GM23248 (cell line): ENCODE measurements at regions not wholly inside any gene's neighbourhood (a gene's known extent, or its start where the extent isn't known, plus 50 kb on each side); places are given as distances from the start of the nearest gene placed in this dataset.

ENCODE experiments used
- DNase-seq: peaks from one replicate; pipeline ENCODE4 v3.0.0-alpha.2; 2015
- H2AFZ ChIP-seq: fragments of 200-600 bp; sonication (generic); 2 replicates; pipeline ENCODE4 v1.6.1; 2016; ENCODE audit warnings: antibody characterized with exemption
- H3F3A ChIP-seq: fragments of 200-600 bp; sonication (generic); 2 replicates; pipeline ENCODE4 v1.6.1; 2016; ENCODE audit warnings: mild to moderate bottlenecking, antibody characterized with exemption, mixed run types; ENCODE audit not compliant: insufficient read depth
- H3K27ac ChIP-seq: fragments of 200-600 bp; sonication (generic); 2 replicates; pipeline ENCODE4 v1.5.1; 2016; ENCODE audit warnings: mild to moderate bottlenecking
- H3K27me3 ChIP-seq: fragments of 200-600 bp; sonication (generic); replicated peaks from 2 replicates; pipeline ENCODE4 v1.6.1; 2016; ENCODE audit warnings: mild to moderate bottlenecking; ENCODE audit not compliant: insufficient read depth
- H3K36me3 ChIP-seq: fragments of 200-600 bp; sonication (generic); 2 replicates; pipeline ENCODE4 v1.6.1; 2016; ENCODE audit warnings: low read depth, mild to moderate bottlenecking
- H3K4me1 ChIP-seq: fragments of 200-600 bp; sonication (generic); 2 replicates; pipeline ENCODE4 v1.6.1; 2016; ENCODE audit warnings: mild to moderate bottlenecking; ENCODE audit not compliant: insufficient read depth
- H3K4me2 ChIP-seq: fragments of 200-600 bp; sonication (generic); one replicate; pipeline ENCODE4 v1.6.1; 2016; ENCODE audit warnings: mild to moderate bottlenecking; ENCODE audit not compliant: unreplicated experiment
- H3K4me3 ChIP-seq: fragments of 200-600 bp; sonication (generic); 2 replicates; pipeline ENCODE4 v1.5.1; 2016; ENCODE audit warnings: mild to moderate bottlenecking
- H3K79me2 ChIP-seq: fragments of 200-600 bp; sonication (generic); 2 replicates; pipeline ENCODE4 v1.6.1; 2016; ENCODE audit warnings: mild to moderate bottlenecking; ENCODE audit not compliant: insufficient read depth
- H3K9ac ChIP-seq: fragments of 200-600 bp; sonication (generic); 2 replicates; pipeline ENCODE4 v1.6.1; 2016; ENCODE audit warnings: mild to moderate bottlenecking
- H3K9me2 ChIP-seq: fragments of 200-600 bp; sonication (generic); 2 replicates; pipeline ENCODE4 v1.6.1; 2016; ENCODE audit warnings: mixed run types, mild to moderate bottlenecking, moderate library complexity; ENCODE audit not compliant: insufficient read depth
- H3K9me3 ChIP-seq: fragments of 200-600 bp; sonication (generic); one replicate; pipeline ENCODE4 v1.6.1; 2017; ENCODE audit warnings: low read depth
- H4K20me1 ChIP-seq: fragments of 200-600 bp; sonication (generic); 2 replicates; pipeline ENCODE4 v1.6.0; 2016; ENCODE audit not compliant: insufficient read depth
- EZH2 ChIP-seq: fragments of 200-600 bp; sonication (generic); IDR thresholded peaks from 2 replicates; pipeline ENCODE4 v1.6.1; 2018; ENCODE audit warnings: antibody characterized with exemption, mild to moderate bottlenecking; ENCODE audit not compliant: insufficient read depth, poor library complexity, severe bottlenecking
- EZH2phosphoT487 ChIP-seq: fragments of 200-600 bp; sonication (generic); IDR thresholded peaks from 2 replicates; pipeline ENCODE4 v1.6.1; 2018; ENCODE audit warnings: antibody characterized with exemption, moderate library complexity, mild to moderate bottlenecking, low read depth; ENCODE audit not compliant: insufficient read depth
- WGBS, 2 experiments: methylation state at CpG; one replicate each; pipeline ENCODE4 v1.1.6; 2015 to 2017; ENCODE audit warnings: low lambda C conversion rate in 2 of 2, low coverage in 1 of 2; ENCODE audit errors: missing lambda C conversion rate in 2 of 2; 5-methylcytosine and 5-hydroxymethylcytosine counted together
- in situ Hi-C: fragments of 300-500 bp; cut with MboI; formaldehyde crosslinking; loops from 2 replicates; pipeline ENCODE4 v1.15.0; 2020

DNA sequence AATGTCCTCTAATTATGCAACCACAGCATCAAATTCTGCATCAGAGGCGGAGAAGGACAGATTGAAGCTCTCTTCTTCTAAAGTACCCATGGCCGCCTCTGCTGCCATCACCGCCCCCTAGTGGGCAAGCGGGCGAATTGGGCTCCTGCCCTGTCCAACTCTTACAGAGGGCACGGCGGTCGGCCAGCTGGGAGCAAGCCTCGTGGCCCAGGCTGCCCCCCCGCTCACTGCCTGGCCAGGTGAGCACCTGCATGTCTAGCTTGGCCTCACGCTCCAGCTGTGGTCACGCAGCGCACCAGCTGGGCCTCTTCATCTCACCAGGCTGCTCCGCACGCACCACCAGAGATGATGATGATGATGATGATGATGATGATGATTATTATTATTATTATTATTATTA is 146.1 kb upstream of the TOM1L1 start:
- Histone ChIP-seq H3K79me2 (no peaks in the 10 kb centered on the region), H3F3A (no peaks in the 10 kb centered on the region), H4K20me1 (no peaks in the 10 kb centered on the region), H3K4me2 (no peak overlapping the region), H3K9ac (no peak overlapping the region), H3K9me2 (no peaks in the 10 kb centered on the region), H3K9me3 (no peaks in the 10 kb centered on the region), H3K4me3 (no peak overlapping the region), H3K36me3 (no peaks in the 10 kb centered on the region), H2AFZ (no peak overlapping the region), H3K27ac (no peak overlapping the region), H3K4me1 (no peaks in the 10 kb centered on the region), H3K27me3 (no peaks in the 10 kb centered on the region)
- TF ChIP-seq EZH2phosphoT487 (no peak), EZH2 (no peak)
- in situ Hi-C loops, result no loop called here
- no peak for DNase-seq
- WGBS, 2 experiments, result 40 to 56% methylated on average over 5 to 10 of the region's 15 CpGs

DNA sequence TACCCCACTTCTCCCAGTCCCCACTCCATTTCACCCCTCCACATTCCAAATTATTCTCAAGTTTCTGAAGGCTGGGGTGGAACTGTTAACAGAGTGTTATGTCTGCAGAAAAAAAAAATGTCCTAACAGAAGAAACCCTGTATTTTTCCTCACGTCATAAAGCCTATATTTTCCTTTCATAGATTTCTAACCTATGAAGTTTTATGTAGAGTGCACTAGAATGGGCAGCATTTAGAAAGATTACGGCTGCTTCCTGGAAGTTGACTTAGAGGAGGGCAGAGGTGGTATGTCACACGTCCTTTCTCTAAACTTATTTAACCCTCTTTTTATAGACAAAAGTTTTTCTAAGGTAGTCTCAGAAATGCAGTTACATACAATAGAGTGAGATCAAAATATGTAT is 139.8 kb upstream of the TOM1L1 start:
- Histone ChIP-seq H3K4me3 (no peak overlapping the region), H3K27ac (no peak overlapping the region), H3K9me2 (no peaks in the 10 kb centered on the region), H3K27me3 (no peaks in the 10 kb centered on the region), H3K79me2 (no peaks in the 10 kb centered on the region), H3K4me1 (no peaks in the 10 kb centered on the region), H3K9me3 (no peaks in the 10 kb centered on the region), H4K20me1 (no peaks in the 10 kb centered on the region), H3K4me2 (no peak overlapping the region), H3K9ac (no peak overlapping the region), H3F3A (no peaks in the 10 kb centered on the region), H3K36me3 (no peaks in the 10 kb centered on the region), H2AFZ (no peak overlapping the region)
- in situ Hi-C loops, result no loop called here
- WGBS, 2 experiments, result 11 to 13% methylated on average over 3 of the region's 3 CpGs
- DNase-seq, result no peak
- TF ChIP-seq EZH2phosphoT487 (no peak), EZH2 (no peak)

DNA sequence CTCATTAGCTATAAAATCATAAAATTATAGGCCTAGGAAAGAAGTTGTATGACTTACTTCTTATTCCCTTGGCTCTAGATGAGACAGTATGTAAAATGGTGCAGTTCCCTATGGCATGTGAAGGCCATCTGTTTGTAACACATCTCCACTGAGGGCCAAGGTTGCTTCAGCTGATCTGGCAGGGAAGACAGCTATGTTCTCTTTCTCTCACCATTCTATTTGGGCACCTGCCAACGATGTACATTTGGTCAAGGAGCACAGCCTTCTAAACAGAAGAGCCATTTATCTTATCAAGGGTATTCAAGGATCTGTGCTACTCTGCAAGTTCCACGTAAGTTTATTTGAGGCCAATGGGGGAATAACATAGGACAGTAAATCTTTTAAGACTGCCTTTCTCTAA is 129.8 kb upstream of the TOM1L1 start:
- Histone ChIP-seq H3K4me3 (no peak overlapping the region), H3K9me3 (no peaks in the 10 kb centered on the region), H3K9me2 (no peaks in the 10 kb centered on the region), H3K4me2 (no peak overlapping the region), H2AFZ (no peak overlapping the region), H3K36me3 (no peaks in the 10 kb centered on the region), H3F3A (no peaks in the 10 kb centered on the region), H3K27me3 (no peaks in the 10 kb centered on the region), H3K79me2 (no peaks in the 10 kb centered on the region), H4K20me1 (no peaks in the 10 kb centered on the region), H3K9ac (no peak overlapping the region), H3K4me1 (no peaks in the 10 kb centered on the region), H3K27ac (no peak overlapping the region)
- TF ChIP-seq EZH2, result no peak
- TF ChIP-seq EZH2phosphoT487, result no peak
- WGBS, 2 experiments, result 4 to 8% methylated on average over 2 of the region's 2 CpGs
- in situ Hi-C loops, result no loop called here
- DNase-seq, result no peak

DNA sequence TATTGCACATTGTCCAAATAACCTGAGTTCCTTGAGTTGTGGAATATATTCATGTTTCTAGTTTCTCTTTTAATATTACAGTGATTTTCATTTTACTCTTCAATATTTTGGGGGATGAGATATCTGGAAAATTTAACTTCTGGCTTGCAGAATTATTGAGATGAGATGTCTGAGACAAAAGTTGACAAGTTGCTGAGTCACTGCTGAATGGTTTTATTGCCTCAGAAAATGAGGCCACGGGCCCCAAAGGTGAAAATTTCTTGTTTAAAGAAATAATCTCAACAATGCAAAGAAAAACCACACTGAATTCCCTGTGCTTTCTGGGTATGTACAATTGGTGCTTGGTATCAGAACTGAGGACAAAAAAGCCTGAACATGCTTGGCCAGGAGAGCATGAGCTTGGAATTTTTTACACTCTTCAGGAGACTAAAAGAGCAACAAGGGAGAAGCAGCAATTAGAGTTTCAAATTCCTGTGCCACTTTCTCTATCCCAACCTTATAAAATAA is 129.2 kb upstream of the TOM1L1 start:
- 0 to 6% methylated on average over 1 of the region's 1 CpG for WGBS, 2 experiments
- Histone ChIP-seq H3K9me2 (no peaks in the 10 kb centered on the region), H3K36me3 (no peaks in the 10 kb centered on the region), H3K79me2 (no peaks in the 10 kb centered on the region), H3F3A (no peaks in the 10 kb centered on the region), H3K9ac (no peak overlapping the region), H4K20me1 (no peaks in the 10 kb centered on the region), H3K27me3 (no peaks in the 10 kb centered on the region), H3K27ac (no peak overlapping the region), H2AFZ (no peak overlapping the region), H3K4me3 (no peak overlapping the region), H3K4me2 (no peak overlapping the region), H3K9me3 (no peaks in the 10 kb centered on the region), H3K4me1 (no peaks in the 10 kb centered on the region)
- no peak for TF ChIP-seq EZH2phosphoT487
- TF ChIP-seq EZH2, result no peak
- in situ Hi-C loops, result no loop called here
- DNase-seq, result no peak

DNA sequence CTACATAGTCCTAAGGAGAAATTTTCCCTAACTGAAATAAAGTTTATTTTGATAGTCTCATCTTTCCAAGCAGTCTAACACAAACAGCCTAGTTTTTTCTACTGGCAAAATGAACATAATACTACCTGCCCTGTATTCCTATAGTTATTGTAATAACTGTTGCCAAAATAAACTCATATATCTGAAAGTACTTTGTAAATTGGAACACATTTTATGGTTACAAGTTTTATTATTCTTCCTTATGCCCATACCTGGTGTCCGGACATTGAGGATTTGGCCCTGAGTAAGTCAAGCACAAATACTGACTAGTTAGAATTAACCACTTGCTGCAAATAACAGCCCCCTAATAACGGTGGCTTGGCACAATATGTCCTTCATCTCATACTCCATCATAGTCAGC is 120.4 kb upstream of the TOM1L1 start:
- H3F3A ChIP-seq, result no peaks in the 10 kb centered on the region
- H2AFZ ChIP-seq, result no peak overlapping the region
- H3K36me3 ChIP-seq, result no peaks in the 10 kb centered on the region
- no peaks in the 10 kb centered on the region for H3K27me3 ChIP-seq
- H3K9me3 ChIP-seq, result no peaks in the 10 kb centered on the region
- no peaks in the 10 kb centered on the region for H3K9me2 ChIP-seq
- H3K27ac ChIP-seq, result no peak overlapping the region
- in situ Hi-C loops, result no loop called here
- DNase-seq, result no peak
- H3K9ac ChIP-seq, result no peak overlapping the region
- H3K79me2 ChIP-seq, result no peaks in the 10 kb centered on the region
- no peak overlapping the region for H3K4me2 ChIP-seq
- WGBS, 2 experiments, result 12 to 14% methylated on average over 2 of the region's 2 CpGs
- H3K4me3 ChIP-seq, result no peak overlapping the region
- no peaks in the 10 kb centered on the region for H4K20me1 ChIP-seq
- no peaks in the 10 kb centered on the region for H3K4me1 ChIP-seq
- TF ChIP-seq EZH2phosphoT487 (no peak), EZH2 (no peak)
